ENCODE measurements at regions not wholly inside any gene's neighbourhood (a gene's known extent, or its start where the extent isn't known, plus 50 kb on each side); places are given as distances from the start of the nearest gene placed in this dataset.

DNA sequence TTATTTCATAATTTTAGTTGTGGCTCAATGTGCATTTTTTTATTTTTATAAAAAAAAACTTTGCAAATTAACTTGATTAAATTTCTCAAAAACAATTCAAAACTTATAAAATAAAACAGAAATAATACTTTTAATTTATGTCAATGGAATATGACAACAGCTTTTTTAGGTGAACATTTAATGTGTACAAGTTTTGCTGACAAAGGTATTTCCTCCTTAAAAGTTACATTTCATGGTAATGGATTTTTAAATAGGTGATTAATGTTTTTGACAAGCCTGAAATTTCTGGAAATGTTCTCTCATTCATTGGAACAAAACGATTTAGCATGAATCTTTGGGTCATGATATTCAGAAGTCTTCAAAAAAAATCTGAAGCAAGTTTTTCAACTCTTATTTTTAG lies 1160.0 kb downstream of the HACE1 start:
- ATAC-seq (no peak), DNase-seq (ENCODE audit: missing footprints) (no peak)
- intact Hi-C loops (cut with DNase I) = no loop called here

GRCh38 chr6:103687430-103687829 lies 1172.3 kb downstream of the HACE1 start:
- DNase-seq (ENCODE audit: missing footprints) (no peak), ATAC-seq (no peak)
- intact Hi-C loops (cut with DNase I) = no loop called here

DNA sequence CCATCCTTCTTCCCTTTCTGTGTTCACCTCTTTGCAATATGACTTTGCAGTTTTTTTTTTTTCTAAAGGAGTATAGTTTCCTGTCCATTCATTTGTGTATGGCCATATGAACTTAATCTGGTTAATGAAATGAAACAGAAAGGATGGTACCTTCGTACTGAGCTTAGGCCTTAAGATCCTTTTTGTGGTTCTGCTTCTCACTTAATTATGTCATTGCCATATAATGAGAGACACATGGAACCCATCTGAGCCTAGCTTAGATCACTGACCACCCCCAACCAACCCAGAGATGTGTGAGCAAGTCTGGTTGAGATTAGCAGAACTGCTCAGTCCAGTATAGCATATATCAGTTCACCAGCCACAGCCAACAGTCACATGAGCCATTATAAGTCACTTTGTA lies 1179.6 kb downstream of the HACE1 start:
- intact Hi-C loops (cut with DNase I) = no loop called here

GRCh38 chr6:103677290-103677689 lies 1182.4 kb downstream of the HACE1 start:
- intact Hi-C loops (cut with DNase I) = no loop called here
- no peak for DNase-seq (ENCODE audit: missing footprints)
- ATAC-seq = no peak

More for the DNA sequence above, 1179.6 kb downstream of the HACE1 start:
- ATAC-seq = no peak
- DNase-seq (ENCODE audit: missing footprints) = no peak

GRCh38 chr6:103675807-103676406 lies 1183.8 kb downstream of the HACE1 start:
- no peak for ATAC-seq
- intact Hi-C loops (cut with DNase I) = no loop called here
- DNase-seq (ENCODE audit: missing footprints) = no peak

- intact Hi-C loops (cut with DNase I) = no loop called here
- ATAC-seq = no peak
- DNase-seq (ENCODE audit: missing footprints) = no peak
Observed at GRCh38 chr6:103674790-103675189, 1184.9 kb downstream of the HACE1 start.

GRCh38 chr6:103672169-103672568 lies 1187.5 kb downstream of the HACE1 start:
- intact Hi-C loops (cut with DNase I) = no loop called here
- ATAC-seq (no peak), DNase-seq (ENCODE audit: missing footprints) (no peak)

DNA sequence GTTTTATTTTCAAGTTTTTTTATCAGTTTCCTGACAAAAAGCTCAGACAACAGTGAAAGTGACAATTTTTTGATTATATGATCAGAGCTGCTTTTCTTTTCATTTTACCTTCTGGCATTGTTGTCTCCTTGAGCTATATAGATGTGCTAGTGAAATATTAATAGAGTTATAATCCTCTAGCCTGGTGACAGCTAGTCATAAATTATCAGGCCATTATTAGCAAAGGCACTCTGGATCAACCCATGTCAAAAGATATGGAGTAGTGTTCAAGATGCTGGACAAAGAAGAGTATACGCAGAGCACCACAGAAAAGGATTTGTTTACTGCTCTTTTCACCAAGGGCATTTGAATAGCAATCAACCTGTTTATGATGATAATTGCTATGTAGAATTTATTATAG lies 1230.1 kb downstream of the HACE1 start:
- intact Hi-C loops (cut with DNase I) = no loop called here
- ATAC-seq (no peak), DNase-seq (ENCODE audit: missing footprints) (no peak)

DNA sequence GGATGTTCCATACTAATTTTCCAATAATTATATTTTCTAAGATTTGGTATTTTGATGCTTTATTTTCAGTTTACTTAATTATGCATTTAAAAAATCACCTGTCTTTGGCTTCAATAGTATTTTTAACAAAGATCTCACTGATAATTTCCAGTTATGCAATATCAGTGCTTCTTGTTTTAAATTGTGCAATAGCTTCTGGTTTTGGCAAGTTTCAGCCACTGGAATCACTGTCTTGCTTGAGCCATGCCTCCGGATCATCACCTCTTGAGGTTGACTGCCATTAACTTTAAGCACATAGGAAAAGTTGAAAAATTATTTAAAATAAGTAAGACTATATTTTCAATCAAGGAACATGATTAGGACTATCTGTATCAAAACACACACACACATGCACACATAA lies 1242.1 kb downstream of the HACE1 start:
- no peak for ATAC-seq
- no peak for DNase-seq (ENCODE audit: missing footprints)
- intact Hi-C loops (cut with DNase I) = no loop called here

GRCh38 chr6:103587722-103588121 lies 1272.0 kb downstream of the HACE1 start:
- intact Hi-C loops (cut with DNase I) = no loop called here
- DNase-seq (ENCODE audit: missing footprints) (no peak), ATAC-seq (no peak)

DNA sequence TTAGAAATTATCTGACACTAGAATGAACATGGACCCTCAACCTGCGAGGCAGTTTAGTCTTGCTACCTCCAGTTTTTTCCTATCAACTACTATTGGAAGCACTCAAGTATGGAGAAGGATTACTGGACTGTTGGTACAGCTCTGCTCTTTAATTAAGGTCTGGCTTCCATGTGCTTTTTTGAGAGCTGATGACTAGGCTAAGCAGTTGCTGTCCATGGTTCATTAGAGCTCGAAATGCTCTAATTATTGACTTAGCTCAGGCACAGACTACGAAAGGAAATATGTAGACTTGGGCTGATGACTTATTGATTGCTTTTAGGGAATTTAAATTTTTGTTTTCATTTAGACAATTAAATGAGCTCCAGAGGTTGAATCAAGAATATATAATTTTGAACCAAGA lies 1281.6 kb downstream of the HACE1 start:
- intact Hi-C loops (cut with DNase I) = no loop called here
- DNase-seq (ENCODE audit: missing footprints) (no peak), ATAC-seq (no peak)

GRCh38 chr6:103570431-103570830 lies 1289.3 kb downstream of the HACE1 start:
- intact Hi-C loops (cut with DNase I) = no loop called here
- no peak for ATAC-seq
- no peak for DNase-seq (ENCODE audit: missing footprints)

- intact Hi-C loops (cut with DNase I) = no loop called here
- DNase-seq (ENCODE audit: missing footprints) (no peak), ATAC-seq (no peak)
Observed at GRCh38 chr6:103554911-103555310, 1304.8 kb downstream of the HACE1 start.

- intact Hi-C loops (cut with DNase I) = no loop called here
- no peak for ATAC-seq
- no peak for DNase-seq (ENCODE audit: missing footprints)
Observed at GRCh38 chr6:103538381-103538780, 1321.3 kb downstream of the HACE1 start.

DNA sequence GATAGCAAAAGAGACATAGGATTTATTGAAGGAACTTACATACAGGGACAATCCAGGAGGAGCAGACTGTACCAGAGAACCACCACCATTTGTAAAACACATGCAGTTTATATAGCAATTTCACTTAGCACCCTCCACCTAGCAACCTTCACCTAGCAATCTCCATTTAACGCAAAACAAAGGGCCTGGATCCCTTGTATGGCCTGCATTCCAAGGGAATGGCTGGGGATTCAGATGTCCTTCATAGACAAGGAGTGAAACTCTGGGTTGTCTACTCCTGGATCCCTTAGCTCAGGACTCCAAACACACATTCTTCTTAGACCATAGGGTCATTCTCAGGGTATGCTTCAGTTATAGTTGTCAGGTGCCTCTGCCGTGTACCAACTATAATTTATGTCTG lies 1324.9 kb downstream of the HACE1 start:
- intact Hi-C loops (cut with DNase I) = no loop called here
- ATAC-seq (no peak), DNase-seq (ENCODE audit: missing footprints) (no peak)

DNA sequence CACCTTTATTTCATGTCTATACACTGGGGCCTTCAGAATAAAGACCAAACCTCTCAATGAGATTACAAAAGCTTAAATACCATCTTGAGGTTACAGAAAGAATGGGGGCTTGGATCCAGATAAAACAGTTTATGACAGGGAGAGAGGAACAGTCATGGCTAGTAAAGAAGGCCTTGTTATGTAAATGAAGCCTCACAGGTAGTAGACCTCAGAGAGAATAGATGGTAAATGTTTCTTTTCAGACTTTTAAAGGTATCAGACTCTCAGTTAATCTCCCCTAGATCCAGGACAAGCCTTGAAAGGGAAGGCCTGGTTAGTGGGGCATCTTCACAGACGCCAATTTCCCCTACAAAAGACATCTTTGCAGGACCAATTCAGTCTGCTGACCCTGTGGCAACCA lies 1325.6 kb downstream of the HACE1 start:
- intact Hi-C loops (cut with DNase I) = no loop called here
- ATAC-seq (no peak), DNase-seq (ENCODE audit: missing footprints) (no peak)

DNA sequence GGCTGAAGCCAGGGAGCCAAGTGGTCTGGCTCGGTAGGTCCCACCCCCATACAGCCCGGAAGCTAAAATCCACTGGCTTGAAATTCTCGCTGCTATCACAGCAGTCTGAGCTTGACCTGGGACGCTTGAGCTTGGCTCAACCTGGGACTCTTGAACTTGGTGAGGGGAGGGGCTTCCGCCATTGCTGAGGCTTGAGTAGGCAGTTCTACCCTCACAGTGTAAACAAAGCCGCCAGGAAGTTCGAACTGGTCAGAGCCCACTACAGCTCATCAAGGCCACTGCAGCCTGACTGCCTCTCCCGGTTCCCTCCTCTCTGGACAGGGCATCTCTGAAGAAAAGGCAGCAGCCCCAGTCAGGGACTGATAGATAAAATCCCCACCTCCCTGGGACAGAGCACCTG lies 1337.7 kb downstream of the HACE1 start:
- intact Hi-C loops (cut with DNase I) = no loop called here
- DNase-seq (ENCODE audit: missing footprints) = no peak
- ATAC-seq = no peak

GRCh38 chr6:103516336-103516735 lies 1343.4 kb downstream of the HACE1 start:
- intact Hi-C loops (cut with DNase I) = no loop called here

DNA sequence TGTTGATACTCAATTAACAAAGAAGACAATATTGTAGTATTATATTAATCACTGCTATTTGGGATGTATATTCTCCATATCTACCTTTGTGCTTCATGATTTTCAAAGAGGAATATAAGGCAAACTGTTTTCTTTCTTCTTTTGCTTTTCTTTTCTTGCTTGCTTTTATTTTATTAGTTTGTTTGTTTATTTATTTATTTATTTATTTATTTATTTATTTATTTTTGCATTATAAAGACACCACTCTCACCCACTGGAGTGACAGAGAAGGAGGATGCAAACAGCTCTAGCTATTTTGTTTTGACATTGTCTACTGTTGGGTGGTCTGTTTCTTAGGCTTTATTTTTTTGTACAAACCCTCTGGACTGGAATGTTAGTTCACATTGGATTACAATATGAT lies 1352.7 kb downstream of the HACE1 start:
- intact Hi-C loops (cut with DNase I) = no loop called here
- ATAC-seq (no peak), DNase-seq (ENCODE audit: missing footprints) (no peak)

More at GRCh38 chr6:103516336-103516735, 1343.4 kb downstream of the HACE1 start:
- ATAC-seq = no peak
- no peak for DNase-seq (ENCODE audit: missing footprints)

GRCh38 chr6:103505155-103505518 lies 1354.6 kb downstream of the HACE1 start:
- no peak for ATAC-seq
- intact Hi-C loops (cut with DNase I) = no loop called here
- DNase-seq (ENCODE audit: missing footprints) = no peak

GRCh38 chr6:103504501-103505154 lies 1355.1 kb downstream of the HACE1 start:
- intact Hi-C loops (cut with DNase I) = no loop called here
- no peak for DNase-seq (ENCODE audit: missing footprints)
- ATAC-seq = no peak

All from Right ventricle myocardium inferior (tissue), 1 donor.